HUDEP-2 (cell line): ENCODE measurements at regions not wholly inside any gene's neighbourhood (a gene's known extent, or its start where the extent isn't known, plus 50 kb on each side); places are given as distances from the start of the nearest gene placed in this dataset.
"Not testable (repeated sequence)": the region's sequence is repeated elsewhere in the genome, so short reads cannot be mapped to it uniquely, and the experiment has no call there.

Source experiments
- DNase-seq, 76 experiments: peaks; one replicate each; lab custom pipeline; 2025; ENCODE audit not compliant: unreplicated experiment in 76 of 76; lab: John Stamatoyannopoulos, UW

GRCh38 chr15:98312913-98313312 is 335.4 kb upstream of the IGF1R start:
- no peak for DNase-seq

- no peak for DNase-seq
These were observed 332.4 kb upstream of the IGF1R start for GRCh38 chr15:98315971-98316370.

GRCh38 chr15:98321896-98322295 is 326.4 kb upstream of the IGF1R start:
- no peak for DNase-seq

GRCh38 chr15:98322581-98322980 is 325.8 kb upstream of the IGF1R start:
- no peak for DNase-seq

DNA sequence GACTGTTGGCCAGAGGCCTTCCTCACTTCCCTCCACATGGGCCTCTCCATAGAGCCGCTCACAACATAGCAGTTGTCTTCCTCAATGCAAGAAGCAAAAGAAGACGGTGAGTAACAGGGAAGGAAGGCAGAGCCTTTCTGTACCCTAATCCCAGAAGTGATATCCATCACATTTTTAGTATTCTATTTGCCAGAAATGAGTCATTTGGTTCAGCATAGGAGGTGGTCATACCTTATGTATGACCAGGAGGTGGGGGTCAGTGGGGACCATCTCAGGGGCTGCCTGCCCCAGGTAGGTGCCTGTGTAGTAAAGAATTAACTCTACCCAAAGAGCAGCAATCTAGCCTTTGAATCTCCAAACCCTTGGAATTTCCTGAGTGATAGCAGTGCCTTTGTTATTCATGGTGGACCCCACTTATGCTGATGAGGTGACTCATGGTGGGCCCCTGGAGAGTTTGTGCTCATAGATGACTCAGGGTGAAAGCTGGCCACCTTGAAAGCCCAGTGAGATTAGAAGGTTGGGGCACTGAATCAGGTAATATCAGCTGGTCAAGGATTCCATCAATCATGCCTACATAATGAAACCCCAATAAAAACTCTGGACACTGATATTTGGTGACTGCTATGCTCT is 323.9 kb upstream of the IGF1R start:
- no peak for DNase-seq

- no peak for DNase-seq
These were observed 321.5 kb upstream of the IGF1R start for GRCh38 chr15:98326804-98327203.

- no peak for DNase-seq
These were observed 318.1 kb upstream of the IGF1R start for GRCh38 chr15:98330258-98330657.

- DNase-seq, result no peak
These were observed 317.5 kb upstream of the IGF1R start for GRCh38 chr15:98330692-98331435.

DNA sequence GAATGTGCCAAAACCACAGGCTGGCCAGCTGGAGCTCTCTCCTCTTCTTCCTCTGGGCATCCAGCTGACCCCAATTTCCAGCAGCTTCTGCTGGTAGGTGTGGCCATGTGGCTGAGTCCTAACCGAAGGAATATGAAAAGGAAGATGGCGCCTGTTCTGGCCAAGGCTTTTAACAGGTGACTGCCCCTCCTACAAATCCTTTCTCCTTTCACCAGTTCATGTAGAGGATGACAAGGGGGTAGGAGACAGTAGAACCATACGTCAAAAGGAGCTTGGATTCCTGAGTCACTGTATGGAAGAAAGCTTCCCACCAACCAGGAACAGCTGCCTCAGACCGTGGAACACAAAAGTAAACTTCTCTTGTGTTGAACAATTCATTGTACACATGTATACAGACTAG is 316.7 kb upstream of the IGF1R start:
- no peak for DNase-seq

DNA sequence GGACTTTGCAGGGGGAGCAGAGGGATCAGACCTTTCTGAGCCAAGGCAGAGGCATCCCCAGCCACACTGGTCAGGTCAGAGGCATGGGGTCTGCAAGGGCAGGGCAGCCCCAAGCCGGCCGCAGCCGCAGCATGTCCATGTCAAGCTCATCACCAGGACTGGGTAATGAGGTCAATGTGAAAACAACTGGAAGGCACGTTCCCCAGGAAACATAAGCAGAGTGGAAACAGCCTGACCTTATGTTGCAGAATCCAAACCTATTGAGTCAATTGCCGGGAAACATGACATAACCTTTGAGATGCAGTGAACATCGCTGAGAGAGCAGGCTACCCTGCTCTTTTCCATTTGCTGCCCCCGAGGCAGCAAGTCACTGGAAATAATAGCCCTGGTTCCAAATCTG is 315.1 kb upstream of the IGF1R start:
- no peak for DNase-seq

DNA sequence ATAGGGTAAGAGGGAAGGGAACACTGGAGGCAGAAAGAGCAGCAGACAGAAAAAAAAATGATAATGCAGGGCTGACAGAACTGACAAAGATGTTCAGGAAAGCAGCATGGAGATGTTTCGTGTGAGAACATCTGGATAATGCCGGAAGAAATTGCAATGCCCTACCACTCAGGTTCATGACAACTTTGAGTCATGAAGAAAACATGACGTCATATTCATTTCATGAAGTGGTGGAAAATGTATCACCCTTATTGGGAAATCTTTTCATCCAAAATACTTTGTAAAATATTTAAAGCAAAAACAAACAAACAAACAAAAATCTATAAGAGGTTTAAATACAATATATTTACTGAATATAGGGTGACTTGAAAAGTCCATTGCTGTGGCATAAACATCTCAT is 305.4 kb upstream of the IGF1R start:
- no peak for DNase-seq

DNA sequence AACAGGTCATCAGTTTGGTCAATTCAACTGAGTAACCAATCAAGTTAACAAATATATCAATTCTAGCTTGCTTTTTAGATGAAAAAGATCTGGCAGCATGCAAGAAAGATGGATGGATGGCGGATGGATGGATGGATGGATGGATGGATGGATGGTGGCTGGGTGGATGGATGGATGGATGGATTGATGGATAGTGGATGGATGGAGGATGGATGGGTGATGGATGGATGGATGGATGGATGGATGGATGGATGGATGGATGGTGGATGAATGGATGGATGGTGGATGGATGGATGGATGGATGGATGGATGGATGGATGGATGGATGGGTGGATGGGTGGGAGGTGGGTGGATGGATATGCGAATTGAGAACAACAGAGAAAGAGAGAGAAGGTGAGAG is 303.7 kb upstream of the IGF1R start:
- no peak for DNase-seq

DNA sequence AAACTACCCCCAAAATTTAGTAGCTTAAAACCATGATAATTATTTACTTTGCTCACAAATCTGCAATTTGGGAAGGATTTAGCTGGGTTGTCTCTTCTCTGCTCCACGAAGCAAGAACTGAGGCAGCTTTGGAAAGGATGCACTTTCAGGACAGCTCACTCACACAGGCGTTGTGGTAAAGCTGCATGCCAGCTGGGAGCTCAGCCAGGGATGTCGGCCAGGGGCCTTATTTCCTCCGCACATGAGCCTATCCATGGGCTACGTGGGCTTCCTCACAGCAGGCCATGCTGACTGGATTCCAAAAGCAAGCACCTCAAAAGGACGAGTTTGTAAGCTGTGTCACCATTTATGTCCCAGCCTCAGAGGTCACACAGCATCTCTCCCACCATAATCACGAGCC is 301.3 kb upstream of the IGF1R start:
- DNase-seq, result no peak

DNA sequence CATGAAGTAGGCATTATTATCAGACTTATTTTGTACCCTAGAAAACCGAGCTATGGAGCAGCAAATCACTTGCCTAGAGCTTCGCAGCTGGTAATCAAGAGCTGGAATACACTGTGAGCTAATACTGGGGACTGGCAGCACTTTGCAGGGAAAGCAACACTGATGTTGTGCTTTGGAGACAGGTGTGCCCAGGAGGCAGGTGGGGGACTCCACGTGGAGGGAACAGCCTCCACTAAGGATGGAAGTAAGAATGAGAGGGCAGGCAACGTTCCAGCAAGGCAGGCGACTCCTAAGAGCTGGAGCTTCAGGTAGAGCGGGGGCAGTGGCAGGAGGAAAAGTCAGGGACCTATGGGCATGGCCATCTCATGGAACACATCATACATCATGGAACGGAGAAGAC is 300.5 kb upstream of the IGF1R start:
- DNase-seq, result no peak

DNA sequence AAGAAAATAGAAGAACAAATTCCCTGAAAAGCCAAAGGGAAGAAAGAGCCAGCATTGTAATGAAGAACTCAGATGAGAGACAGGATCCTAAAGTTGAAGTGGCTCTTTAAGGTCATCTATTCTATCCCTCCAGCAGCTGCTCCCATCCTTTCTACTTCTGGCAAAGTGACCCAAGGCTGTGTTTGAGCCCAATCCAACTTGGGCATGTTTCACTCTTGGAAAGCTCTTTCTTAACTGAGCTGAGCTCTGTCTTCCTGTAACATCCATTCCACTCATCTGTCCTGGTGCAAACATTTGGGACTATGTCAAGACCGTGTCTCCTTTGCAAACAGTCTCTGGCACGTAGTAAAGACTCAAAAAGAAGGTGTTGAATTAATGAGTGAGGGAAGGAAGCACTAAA is 298.1 kb upstream of the IGF1R start:
- no peak for DNase-seq

- DNase-seq, result not testable (repeated sequence)
These were observed 290.1 kb upstream of the IGF1R start for GRCh38 chr15:98358274-98358673.

- no peak for DNase-seq
These were observed 289.4 kb upstream of the IGF1R start for GRCh38 chr15:98358971-98359370.

- DNase-seq, result no peak
These were observed 284.9 kb upstream of the IGF1R start for GRCh38 chr15:98363416-98363815.

DNA sequence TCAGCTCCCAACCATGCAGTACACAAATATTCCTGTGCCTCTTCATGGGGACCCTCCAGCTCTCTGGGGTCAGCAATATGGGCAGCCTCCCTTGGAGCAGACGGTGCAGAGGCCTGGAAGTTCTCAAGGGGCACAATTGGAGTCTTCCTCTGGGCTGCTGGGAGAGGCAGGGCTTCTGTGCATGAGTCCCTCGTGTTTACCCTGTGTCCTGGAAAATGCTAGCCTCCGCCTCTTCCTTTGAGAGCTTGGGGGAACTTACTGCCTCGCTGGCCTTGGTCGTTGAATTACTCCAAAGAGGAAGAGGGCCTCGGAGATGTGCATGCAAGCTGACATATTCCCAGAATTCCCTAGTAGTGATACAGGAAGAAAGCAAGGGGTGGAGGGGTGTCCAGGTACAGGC is 284.4 kb upstream of the IGF1R start:
- no peak for DNase-seq

- DNase-seq, result no peak
These were observed 279.1 kb upstream of the IGF1R start for GRCh38 chr15:98369081-98369716.

GRCh38 chr15:98375513-98376340 is 272.6 kb upstream of the IGF1R start:
- DNase-seq, result no peak
